GM20431 (cell line): ENCODE measurements at regions not wholly inside any gene's neighbourhood (a gene's known extent, or its start where the extent isn't known, plus 50 kb on each side); places are given as distances from the start of the nearest gene placed in this dataset.

Experiments
- in situ Hi-C: fragments of 300-500 bp; cut with MseI, MboI; formaldehyde crosslinking; loops from one replicate; pipeline ENCODE4 v1.15.0; 2020; ENCODE audit warnings: low sequenced_read_pairs; ENCODE audit not compliant: unreplicated experiment

- in situ Hi-C loops = no loop called here
Measured at GRCh38 chr9:78813602-78814180, 516.8 kb downstream of the PSAT1 start.

DNA sequence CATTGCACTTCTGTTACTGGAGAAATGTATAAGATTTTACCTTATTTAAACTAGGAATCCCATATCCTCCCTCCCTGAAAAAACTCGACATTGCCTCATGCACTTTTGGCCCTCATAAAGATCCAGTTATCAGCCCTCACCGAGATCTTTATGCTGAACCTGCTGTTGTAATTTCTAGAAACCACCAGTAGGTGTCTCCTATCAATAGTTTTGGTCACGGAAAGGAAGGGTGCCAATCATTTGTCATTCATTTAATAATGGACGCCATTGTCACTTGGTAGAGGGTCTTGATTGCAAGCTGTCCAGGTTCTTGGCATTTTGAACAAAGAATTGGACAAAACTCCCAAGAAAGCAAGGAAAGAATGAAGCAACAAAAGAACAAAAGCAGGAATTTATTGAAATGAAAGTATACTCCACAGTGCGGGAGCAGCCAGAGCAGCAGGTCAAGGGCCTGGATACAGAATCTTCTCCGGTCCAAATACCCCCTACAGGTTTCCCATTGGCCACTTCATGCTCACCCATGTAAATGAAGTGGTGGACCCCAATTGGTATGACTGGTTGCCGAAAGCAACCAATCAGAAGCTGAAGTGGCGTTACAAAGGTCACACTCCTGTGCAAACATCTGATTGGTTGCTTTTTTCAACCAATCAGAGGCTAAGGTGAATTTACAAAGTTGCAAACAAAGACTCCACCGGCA lies 524.3 kb downstream of the PSAT1 start:
- in situ Hi-C loops = no loop called here

DNA sequence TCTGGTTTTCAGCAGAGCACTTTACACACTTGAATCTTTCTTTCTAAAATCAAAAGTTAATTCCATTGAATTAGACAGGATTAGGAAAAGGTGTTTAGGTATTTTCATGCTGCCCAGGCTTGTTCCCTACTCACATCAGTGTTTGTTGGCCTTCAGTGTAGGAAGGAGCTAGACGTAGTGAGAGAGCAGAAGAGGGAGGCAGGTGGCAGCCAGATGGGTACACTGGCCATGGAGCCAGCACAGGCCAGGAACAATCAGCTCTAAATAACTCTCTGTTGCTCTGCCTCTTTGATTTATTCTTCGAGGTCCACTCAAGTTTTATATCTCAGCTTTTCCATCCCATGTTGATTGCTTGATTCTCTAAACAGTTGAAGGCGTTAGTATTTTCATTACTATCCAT lies 529.6 kb downstream of the PSAT1 start:
- in situ Hi-C loops = no loop called here

- in situ Hi-C loops = no loop called here
Measured at GRCh38 chr9:78828521-78828920, 531.6 kb downstream of the PSAT1 start.

GRCh38 chr9:78830301-78830700 lies 533.4 kb downstream of the PSAT1 start:
- in situ Hi-C loops = no loop called here

GRCh38 chr9:78831726-78832125 lies 534.8 kb downstream of the PSAT1 start:
- in situ Hi-C loops = no loop called here

DNA sequence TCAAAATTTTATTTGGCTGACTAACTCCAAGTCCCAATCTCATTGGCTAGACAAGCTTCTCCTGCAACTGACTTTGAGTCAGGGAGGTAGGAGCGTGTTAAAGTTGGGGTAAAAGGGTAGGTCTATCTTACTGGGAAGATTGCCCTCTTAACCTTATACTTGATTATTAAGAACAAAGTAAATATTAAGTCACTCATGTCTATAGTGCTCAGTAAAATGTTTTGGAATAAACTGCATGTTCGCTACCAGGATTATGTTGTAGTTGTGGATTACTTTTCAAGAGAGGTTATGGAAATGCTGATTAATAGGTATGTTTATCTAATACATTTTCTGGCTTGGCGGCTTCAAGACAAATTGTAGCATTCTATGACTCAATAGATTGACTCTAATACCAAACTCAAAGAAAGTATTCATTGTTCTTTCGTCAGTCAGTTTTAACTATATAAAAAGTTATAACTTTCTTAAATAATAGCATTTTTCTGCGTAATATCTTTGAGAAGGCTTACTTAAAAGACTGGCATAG lies 539.1 kb downstream of the PSAT1 start:
- in situ Hi-C loops = no loop called here

DNA sequence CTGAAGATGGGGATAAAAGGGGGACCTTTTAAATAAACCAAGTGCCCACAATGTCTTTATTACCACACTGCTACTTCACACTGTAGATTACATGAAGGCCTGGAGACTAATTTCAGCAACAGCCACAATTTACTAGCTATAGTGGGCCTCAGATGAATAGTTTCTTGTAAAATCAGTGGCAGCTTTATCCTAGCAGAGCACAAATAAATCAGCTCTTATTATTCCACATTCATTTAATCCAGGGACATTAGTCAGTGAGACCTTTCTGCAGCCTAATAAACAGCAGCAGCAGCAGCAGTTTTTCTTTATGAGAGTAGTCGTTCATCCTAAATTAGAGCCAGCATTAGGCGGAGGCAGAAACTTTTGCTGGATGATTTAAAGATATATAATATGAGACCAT lies 542.3 kb downstream of the PSAT1 start:
- in situ Hi-C loops = no loop called here

- in situ Hi-C loops = no loop called here
Measured at GRCh38 chr9:78848061-78848460, 551.1 kb downstream of the PSAT1 start.

GRCh38 chr9:78856144-78856543 lies 559.2 kb downstream of the PSAT1 start:
- in situ Hi-C loops = no loop called here

DNA sequence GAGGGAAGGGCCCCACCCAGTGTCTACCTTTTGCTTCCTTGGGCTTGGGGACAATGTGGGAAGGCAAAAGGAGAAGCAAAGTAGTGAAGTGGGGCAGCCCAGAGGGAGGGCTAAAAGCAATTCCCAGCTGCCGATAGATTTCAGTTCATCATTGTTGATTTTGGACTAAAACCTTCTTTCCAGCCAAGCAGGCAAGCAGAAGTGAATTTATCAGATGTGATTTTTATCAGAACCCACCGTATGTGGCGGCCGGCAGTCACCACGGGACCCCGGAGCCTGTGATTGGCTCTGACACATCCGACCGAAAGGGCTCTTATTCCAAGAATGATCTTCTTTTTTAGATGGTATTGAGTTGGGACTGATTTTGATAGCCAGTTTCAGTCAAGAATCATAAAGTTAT lies 559.9 kb downstream of the PSAT1 start:
- in situ Hi-C loops = no loop called here

- in situ Hi-C loops = no loop called here
Measured at GRCh38 chr9:78857373-78858225, 560.7 kb downstream of the PSAT1 start.

DNA sequence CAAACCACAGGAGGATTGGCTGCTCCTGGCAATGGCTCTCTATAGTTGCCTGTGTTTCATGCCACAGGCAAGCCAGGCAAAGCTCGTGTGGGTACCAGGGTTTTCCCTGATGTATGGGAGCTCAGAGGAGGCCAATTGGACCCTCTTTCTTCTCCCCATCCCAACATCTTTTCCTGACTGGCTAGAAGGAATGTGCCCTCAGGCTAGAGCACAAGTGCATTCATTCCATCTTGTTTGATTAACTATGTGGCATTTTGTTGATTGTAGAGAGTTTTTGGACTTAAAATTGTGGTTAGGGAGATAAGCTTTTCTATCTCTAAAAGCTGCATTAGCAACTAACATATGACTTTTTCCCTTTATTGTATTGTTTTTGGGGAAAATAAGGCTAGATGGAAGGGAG lies 561.3 kb downstream of the PSAT1 start:
- in situ Hi-C loops = no loop called here

DNA sequence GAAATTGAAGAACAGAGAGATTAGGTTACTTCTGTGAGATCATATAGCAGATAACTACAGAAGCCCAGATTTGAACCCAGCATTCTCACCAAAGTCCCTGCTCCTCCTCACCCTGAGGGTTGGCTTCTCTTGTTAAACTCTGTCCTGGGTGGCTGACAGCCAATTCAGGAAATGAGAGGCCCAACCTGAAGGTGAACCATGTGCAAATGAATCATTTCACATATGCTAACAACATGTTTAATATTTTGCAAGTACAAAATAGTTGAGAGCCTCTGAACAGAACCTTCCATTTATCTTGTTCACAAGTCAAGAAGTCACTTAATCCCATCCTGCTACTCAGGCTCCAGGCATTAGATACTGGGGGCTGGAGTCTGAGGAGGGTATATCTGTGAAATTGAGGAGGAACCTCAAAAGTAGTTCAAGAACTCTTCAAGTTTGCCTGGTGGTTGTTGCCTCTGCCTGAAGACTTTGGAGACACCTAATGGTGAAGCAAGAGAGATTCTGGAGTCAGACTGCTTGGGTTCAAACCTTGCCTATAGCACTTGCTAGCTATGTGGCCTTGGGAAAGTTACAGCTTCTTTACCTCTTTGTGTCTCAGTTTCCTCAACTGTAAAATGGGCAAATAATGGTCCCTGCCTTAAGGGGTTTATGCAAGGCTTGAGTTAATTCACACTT lies 564.0 kb downstream of the PSAT1 start:
- in situ Hi-C loops = no loop called here

- in situ Hi-C loops = no loop called here
Measured at GRCh38 chr9:78863531-78863930, 566.6 kb downstream of the PSAT1 start.

DNA sequence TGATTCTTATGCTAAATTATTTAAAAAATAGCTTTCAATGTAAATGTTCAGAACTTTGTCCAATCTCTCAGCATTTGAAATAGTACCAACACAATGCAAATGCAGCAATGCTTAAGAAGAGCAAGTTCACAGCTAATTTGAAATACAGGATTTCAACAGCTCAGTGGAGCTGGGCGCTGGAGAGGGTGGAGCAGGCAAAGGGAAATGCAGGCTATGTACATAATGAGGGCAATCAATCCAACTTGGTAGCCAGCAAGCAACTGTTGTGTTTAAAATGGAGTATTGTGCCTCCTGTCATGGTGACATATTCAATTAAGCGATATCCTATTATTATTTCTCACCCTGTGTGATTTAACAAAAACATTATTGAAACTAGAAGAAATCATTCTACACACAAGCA lies 568.8 kb downstream of the PSAT1 start:
- in situ Hi-C loops = no loop called here

GRCh38 chr9:78866207-78867132 lies 569.5 kb downstream of the PSAT1 start:
- in situ Hi-C loops = no loop called here

DNA sequence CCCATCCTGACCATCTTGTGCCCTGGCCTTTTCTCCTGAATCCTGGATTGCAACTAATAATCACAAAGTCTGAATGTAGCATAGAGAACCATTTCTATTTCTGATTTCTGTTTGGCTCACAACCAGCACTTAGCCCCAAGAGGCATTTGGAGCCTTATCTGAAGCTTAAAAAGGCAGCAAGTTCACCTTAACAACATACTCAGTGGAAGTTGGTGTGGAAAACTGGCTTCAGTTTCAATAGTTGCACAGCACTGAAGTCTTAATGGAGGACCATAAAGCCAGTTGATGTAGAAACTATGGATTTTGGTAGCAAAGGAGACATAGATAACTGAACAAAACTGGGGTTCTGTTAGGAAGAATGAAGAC lies 574.1 kb downstream of the PSAT1 start:
- in situ Hi-C loops = no loop called here

- in situ Hi-C loops = no loop called here
Measured at GRCh38 chr9:78871452-78872331, 574.8 kb downstream of the PSAT1 start.
